Adrenal gland (tissue), 9 donors: ENCODE measurements at regions not wholly inside any gene's neighbourhood (a gene's known extent, or its start where the extent isn't known, plus 50 kb on each side); places are given as distances from the start of the nearest gene placed in this dataset.
"Not testable (repeated sequence)": the region's sequence is repeated elsewhere in the genome, so short reads cannot be mapped to it uniquely, and the experiment has no call there.

Source experiments
- DNase-seq, 7 donors: peaks; one replicate each; pipeline ENCODE4 v3.0.0-alpha.2; 2019 to 2020
- H3K27ac ChIP-seq, 5 donors: fragments of 200-600 bp; sonication (generic) in 4 of 5; 1 replicate in 3 of 5; 2 replicates in 2 of 5; pipeline versions ENCODE4 v1.5.1 to v1.8.0; 2016 to 2020; ENCODE audit warnings: mild to moderate bottlenecking in 1 of 5
- H3K27me3 ChIP-seq: fragments of 200-600 bp; 2 replicates; pipeline ENCODE4 v1.8.0; 2021
- H3K36me3 ChIP-seq, 2 donors: fragments of 200-600 bp; replicated peaks in 1 of 2; 1 replicate in 1 of 2; 2 replicates in 1 of 2; pipeline versions ENCODE4 v1.5.1 to v1.8.0; 2018 to 2022
- H3K4me1 ChIP-seq, 2 donors: fragments of 200-600 bp; replicated peaks in 1 of 2; 1 replicate in 1 of 2; 2 replicates in 1 of 2; pipeline versions ENCODE4 v1.5.1 to v1.8.0; 2018 to 2021
- H3K4me3 ChIP-seq, 4 donors: fragments of 200-600 bp; sonication (generic) in 3 of 4; one replicate each; pipeline ENCODE4 v1.5.1; 2016 to 2018
- H3K9me3 ChIP-seq, 3 donors: fragments of 200-600 bp; sonication (generic) in 1 of 3; replicated peaks in 1 of 3; 1 replicate in 2 of 3; 2 replicates in 1 of 3; pipeline versions ENCODE4 v1.5.1 to v1.8.0; 2016 to 2021
- WGBS, 4 donors: extraction: QIAGEN DNeasy Blood & Tissue Kit in 2 of 4; methylation state at CpG; one replicate each; pipeline versions ENCODE4 v1.1.5 to v1.1.7; 2013 to 2017; 5-methylcytosine and 5-hydroxymethylcytosine counted together
- intact Hi-C, 2 donors: fragments of 100-400 bp; cut with DNase I; formaldehyde crosslinking; loops; one replicate each; pipeline versions ENCODE4 v1.14.1 to v1.15.0; 2022 to 2023
- donor health status: healthy with polysubstance abuse.
- donor health status: Bipolar disorder and iron deficiency.
- donor health status: DM: yes; HTN: yes; CAD: no.
- donor health status: DM: no; HTN: no; CAD: no.
- donor health status: DM: no; HTN: no; CAD: no.

DNA sequence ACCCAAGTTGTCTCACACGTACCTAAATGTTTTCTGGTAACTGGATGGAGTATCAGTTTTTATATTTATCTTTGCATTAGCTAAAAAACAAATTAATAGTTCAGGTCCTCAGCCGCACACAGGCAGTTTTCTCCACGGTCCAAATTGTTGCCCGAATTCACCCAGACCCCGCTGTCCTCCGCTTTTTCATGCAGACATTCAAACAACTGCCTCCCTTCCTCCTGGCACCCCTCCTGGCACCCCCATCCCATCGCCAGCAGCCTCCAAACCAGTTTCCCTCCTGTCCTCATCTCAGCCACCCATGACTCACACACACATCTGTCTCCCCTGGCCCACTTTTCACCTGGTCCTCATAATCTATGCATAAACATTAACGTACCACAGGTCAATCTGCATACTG is 50.7 kb upstream of the RABL2A start:
- H3K27me3 ChIP-seq, H3K9me3 ChIP-seq, intact Hi-C loops, H3K4me3 ChIP-seq, H3K4me1 ChIP-seq, DNase-seq, H3K27ac ChIP-seq, H3K36me3 ChIP-seq: not testable (repeated sequence)
- 82 to 91% (median 86%) methylated on average over 8 of the region's 8 CpGs for WGBS, 4 donors
